ENCODE measurements at regions not wholly inside any gene's neighbourhood (a gene's known extent, or its start where the extent isn't known, plus 50 kb on each side); places are given as distances from the start of the nearest gene placed in this dataset.

GRCh38 chr11:24391167-24391566, 105.7 kb upstream of the LUZP2 start:
- TF ChIP-seq, protein P1, sequence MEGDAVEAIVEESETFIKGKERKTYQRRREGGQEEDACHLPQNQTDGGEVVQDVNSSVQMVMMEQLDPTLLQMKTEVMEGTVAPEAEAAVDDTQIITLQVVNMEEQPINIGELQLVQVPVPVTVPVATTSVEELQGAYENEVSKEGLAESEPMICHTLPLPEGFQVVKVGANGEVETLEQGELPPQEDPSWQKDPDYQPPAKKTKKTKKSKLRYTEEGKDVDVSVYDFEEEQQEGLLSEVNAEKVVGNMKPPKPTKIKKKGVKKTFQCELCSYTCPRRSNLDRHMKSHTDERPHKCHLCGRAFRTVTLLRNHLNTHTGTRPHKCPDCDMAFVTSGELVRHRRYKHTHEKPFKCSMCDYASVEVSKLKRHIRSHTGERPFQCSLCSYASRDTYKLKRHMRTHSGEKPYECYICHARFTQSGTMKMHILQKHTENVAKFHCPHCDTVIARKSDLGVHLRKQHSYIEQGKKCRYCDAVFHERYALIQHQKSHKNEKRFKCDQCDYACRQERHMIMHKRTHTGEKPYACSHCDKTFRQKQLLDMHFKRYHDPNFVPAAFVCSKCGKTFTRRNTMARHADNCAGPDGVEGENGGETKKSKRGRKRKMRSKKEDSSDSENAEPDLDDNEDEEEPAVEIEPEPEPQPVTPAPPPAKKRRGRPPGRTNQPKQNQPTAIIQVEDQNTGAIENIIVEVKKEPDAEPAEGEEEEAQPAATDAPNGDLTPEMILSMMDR (IDR thresholded peaks at IDR 0.05): no peak
- TF ChIP-seq POLR2A (IDR thresholded peaks at IDR 0.05): no peak
